ENCODE measurements at regions not wholly inside any gene's neighbourhood (a gene's known extent, or its start where the extent isn't known, plus 50 kb on each side); places are given as distances from the start of the nearest gene placed in this dataset.

GRCh38 chr2:120438301-120439066, 92.5 kb downstream of the INHBB start:
- TF ChIP-seq ZBTB7A (IDR thresholded peaks at IDR 0.05; ENCODE audit: low read depth) (no peak), REST (IDR thresholded peaks at IDR 0.05; ENCODE audit: low read depth) (no peak)

GRCh38 chr2:120439067-120439368, 93.1 kb downstream of the INHBB start:
- TF ChIP-seq CEBPB (IDR thresholded peaks at IDR 0.05) (no peak), MAX (IDR thresholded peaks at IDR 0.05) (no peak), NFIC (IDR thresholded peaks at IDR 0.05) (no peak), TEAD4 (IDR thresholded peaks at IDR 0.05) (no peak), EP300 (IDR thresholded peaks at IDR 0.05; ENCODE audit: borderline replicate concordance) (no peak), CREB1 (IDR thresholded peaks at IDR 0.05; ENCODE audit: low read depth) (no peak), YY1 (IDR thresholded peaks at IDR 0.05; ENCODE audit: low read depth) (no peak), USF1 (IDR thresholded peaks at IDR 0.05) (no peak), EGR1 (IDR thresholded peaks at IDR 0.05) (no peak), ZBTB7A (IDR thresholded peaks at IDR 0.05; ENCODE audit: low read depth) (no peak)

GRCh38 chr2:120439637-120440384, 93.9 kb downstream of the INHBB start:
- TF ChIP-seq EP300 (IDR thresholded peaks at IDR 0.05; ENCODE audit: borderline replicate concordance) (no peak), TEAD4 (IDR thresholded peaks at IDR 0.05) (no peak), USF1 (IDR thresholded peaks at IDR 0.05) (no peak), TCF12 (IDR thresholded peaks at IDR 0.05; ENCODE audit: low read depth) (no peak), TAF1 (IDR thresholded peaks at IDR 0.05; ENCODE audit: low read depth) (no peak), CEBPB (IDR thresholded peaks at IDR 0.05) (no peak), CREB1 (IDR thresholded peaks at IDR 0.05; ENCODE audit: low read depth) (no peak), YY1 (IDR thresholded peaks at IDR 0.05; ENCODE audit: low read depth) (no peak), MAX (IDR thresholded peaks at IDR 0.05) (no peak), FOXM1 (IDR thresholded peaks at IDR 0.05; ENCODE audit: borderline replicate concordance, low read depth) (no peak), EGR1 (IDR thresholded peaks at IDR 0.05) (no peak), RAD21 (IDR thresholded peaks at IDR 0.05; ENCODE audit: low read depth) (no peak), REST (IDR thresholded peaks at IDR 0.05; ENCODE audit: low read depth) (no peak), NFIC (IDR thresholded peaks at IDR 0.05) (no peak), ZBTB7A (IDR thresholded peaks at IDR 0.05; ENCODE audit: low read depth) (no peak)

GRCh38 chr2:120440521-120441350, 94.8 kb downstream of the INHBB start:
- TF ChIP-seq EGR1 (IDR thresholded peaks at IDR 0.05): no peak

- TF ChIP-seq TAF1 (IDR thresholded peaks at IDR 0.05; ENCODE audit: low read depth): no peak
- TF ChIP-seq NFIC (IDR thresholded peaks at IDR 0.05): no peak
- TF ChIP-seq REST (IDR thresholded peaks at IDR 0.05; ENCODE audit: low read depth): no peak
- no peak for TF ChIP-seq MAX (IDR thresholded peaks at IDR 0.05)
- no peak for TF ChIP-seq USF1 (IDR thresholded peaks at IDR 0.05)
- TF ChIP-seq YY1 (IDR thresholded peaks at IDR 0.05; ENCODE audit: low read depth): no peak
Measured at GRCh38 chr2:120441351-120441700, 95.4 kb downstream of the INHBB start.
